AG10803 (cell line): ENCODE measurements at regions not wholly inside any gene's neighbourhood (a gene's known extent, or its start where the extent isn't known, plus 50 kb on each side); places are given as distances from the start of the nearest gene placed in this dataset.

ENCODE experiments used
- DNase-seq: peaks from one replicate; pipeline ENCODE4 v3.0.0; 2010; ENCODE audit warnings: low read depth
- H3K4me3 ChIP-seq: 2 replicates; pipeline ENCODE4 v1.5.1; 2011; ENCODE audit warnings: mild to moderate bottlenecking, low read length, control low read depth
- CTCF ChIP-seq: conservative IDR thresholded peaks from 2 replicates; pipeline ENCODE4 v1.5.1; 2011; ENCODE audit warnings: mild to moderate bottlenecking, low read length, control low read depth, inconsistent platforms

- no peak overlapping the region for H3K4me3 ChIP-seq
- DNase-seq, result no peak
- TF ChIP-seq CTCF, result no peak
Measured at GRCh38 chr2:104358122-104358521, 495.8 kb upstream of the POU3F3 start.

DNA sequence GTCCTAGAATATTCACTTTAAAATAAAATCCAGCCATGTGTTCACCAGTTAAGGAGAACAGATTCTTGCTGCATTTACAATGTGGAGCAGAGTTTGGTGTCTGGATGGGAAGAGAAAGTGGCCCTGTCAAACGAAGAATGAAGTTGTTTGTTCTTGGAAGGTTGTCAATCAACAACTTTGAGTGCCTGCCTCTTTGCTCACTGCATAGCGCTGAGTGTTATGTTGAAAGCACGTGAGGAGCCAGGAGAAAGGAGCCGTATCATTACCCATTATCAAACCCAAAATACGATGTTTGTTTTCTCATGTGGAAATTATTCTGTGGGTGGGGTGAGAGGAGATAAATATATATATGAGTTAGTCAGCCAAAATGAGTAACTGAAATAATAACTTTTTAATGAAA lies 492.5 kb upstream of the POU3F3 start:
- no peak for TF ChIP-seq CTCF
- H3K4me3 ChIP-seq, result no peak overlapping the region
- DNase-seq, result no peak

GRCh38 chr2:104368089-104368488 lies 485.8 kb upstream of the POU3F3 start:
- TF ChIP-seq CTCF, result no peak
- H3K4me3 ChIP-seq, result no peak overlapping the region
- no peak for DNase-seq

- DNase-seq, result no peak
- no peak for TF ChIP-seq CTCF
- H3K4me3 ChIP-seq, result no peak overlapping the region
Measured at GRCh38 chr2:104371087-104371781, 482.7 kb upstream of the POU3F3 start.

GRCh38 chr2:104375206-104375605 lies 478.7 kb upstream of the POU3F3 start:
- H3K4me3 ChIP-seq, result no peak overlapping the region
- no peak for TF ChIP-seq CTCF
- no peak for DNase-seq

- TF ChIP-seq CTCF, result no peak
- H3K4me3 ChIP-seq, result peak overlapping the region; percentile 61
- peak; percentile 56 for DNase-seq
Measured at GRCh38 chr2:104378853-104379374, 475.0 kb upstream of the POU3F3 start.

DNA sequence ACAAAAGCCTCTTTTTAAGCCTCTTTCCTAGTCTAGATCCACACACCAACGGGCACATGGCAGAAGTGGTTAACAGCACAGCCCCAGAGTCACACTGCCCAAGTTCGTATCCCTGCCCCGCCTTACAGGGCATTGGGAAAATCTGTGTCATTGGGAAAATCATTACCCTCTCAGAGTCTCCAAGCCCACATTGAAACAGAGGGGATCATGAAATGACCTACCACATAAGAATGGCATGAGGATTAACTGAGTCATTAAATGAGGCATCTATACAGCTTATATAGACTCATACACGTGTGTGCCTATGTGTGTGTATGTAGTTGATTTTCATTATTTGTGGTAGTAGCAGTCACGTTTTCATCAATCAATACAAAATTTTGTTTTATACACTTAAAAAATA lies 469.0 kb upstream of the POU3F3 start:
- no peak overlapping the region for H3K4me3 ChIP-seq
- DNase-seq, result no peak
- TF ChIP-seq CTCF, result no peak
